Ishikawa (cell line): ENCODE measurements at regions not wholly inside any gene's neighbourhood (a gene's known extent, or its start where the extent isn't known, plus 50 kb on each side); places are given as distances from the start of the nearest gene placed in this dataset.

Source experiments
- EGR1 ChIP-seq: IDR thresholded peaks from 2 replicates; pipeline ENCODE4 v1.6.1; 2012
- EP300 ChIP-seq: IDR thresholded peaks from 2 replicates; pipeline ENCODE4 v1.6.1; 2012; ENCODE audit warnings: borderline replicate concordance
- RAD21 ChIP-seq: IDR thresholded peaks from 2 replicates; pipeline ENCODE4 v1.6.1; 2012; ENCODE audit warnings: low read depth
- ZBTB7A ChIP-seq: IDR thresholded peaks from 2 replicates; pipeline ENCODE4 v1.6.1; 2012; ENCODE audit warnings: low read depth
- TF ChIP-seq, protein P1 (sequence below): IDR thresholded peaks from 2 replicates; pipeline ENCODE4 v1.6.1; 2012; ENCODE audit warnings: low read depth, mild to moderate bottlenecking

DNA sequence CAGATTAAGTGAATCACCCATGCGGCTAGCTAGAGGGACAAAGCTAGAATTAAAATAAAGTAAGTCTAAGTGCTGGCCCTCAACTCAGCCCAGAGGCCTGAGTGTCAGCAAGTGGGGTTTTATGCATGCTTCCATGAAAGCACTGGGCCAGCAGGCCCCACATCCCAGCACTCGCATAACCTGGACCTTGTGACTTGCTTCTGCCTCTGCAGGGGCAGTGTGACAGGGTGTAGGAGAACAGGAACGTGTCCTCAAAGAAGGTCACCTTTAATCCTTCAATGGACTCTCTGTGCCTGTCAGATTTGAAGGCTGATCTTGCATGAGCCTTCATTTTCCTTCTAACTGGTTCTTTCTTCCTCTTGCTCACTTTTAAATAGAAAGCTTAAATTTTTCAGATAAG, 183.4 kb downstream of the ALDH8A1 start:
- TF ChIP-seq EP300 = no peak
- TF ChIP-seq, protein P1, sequence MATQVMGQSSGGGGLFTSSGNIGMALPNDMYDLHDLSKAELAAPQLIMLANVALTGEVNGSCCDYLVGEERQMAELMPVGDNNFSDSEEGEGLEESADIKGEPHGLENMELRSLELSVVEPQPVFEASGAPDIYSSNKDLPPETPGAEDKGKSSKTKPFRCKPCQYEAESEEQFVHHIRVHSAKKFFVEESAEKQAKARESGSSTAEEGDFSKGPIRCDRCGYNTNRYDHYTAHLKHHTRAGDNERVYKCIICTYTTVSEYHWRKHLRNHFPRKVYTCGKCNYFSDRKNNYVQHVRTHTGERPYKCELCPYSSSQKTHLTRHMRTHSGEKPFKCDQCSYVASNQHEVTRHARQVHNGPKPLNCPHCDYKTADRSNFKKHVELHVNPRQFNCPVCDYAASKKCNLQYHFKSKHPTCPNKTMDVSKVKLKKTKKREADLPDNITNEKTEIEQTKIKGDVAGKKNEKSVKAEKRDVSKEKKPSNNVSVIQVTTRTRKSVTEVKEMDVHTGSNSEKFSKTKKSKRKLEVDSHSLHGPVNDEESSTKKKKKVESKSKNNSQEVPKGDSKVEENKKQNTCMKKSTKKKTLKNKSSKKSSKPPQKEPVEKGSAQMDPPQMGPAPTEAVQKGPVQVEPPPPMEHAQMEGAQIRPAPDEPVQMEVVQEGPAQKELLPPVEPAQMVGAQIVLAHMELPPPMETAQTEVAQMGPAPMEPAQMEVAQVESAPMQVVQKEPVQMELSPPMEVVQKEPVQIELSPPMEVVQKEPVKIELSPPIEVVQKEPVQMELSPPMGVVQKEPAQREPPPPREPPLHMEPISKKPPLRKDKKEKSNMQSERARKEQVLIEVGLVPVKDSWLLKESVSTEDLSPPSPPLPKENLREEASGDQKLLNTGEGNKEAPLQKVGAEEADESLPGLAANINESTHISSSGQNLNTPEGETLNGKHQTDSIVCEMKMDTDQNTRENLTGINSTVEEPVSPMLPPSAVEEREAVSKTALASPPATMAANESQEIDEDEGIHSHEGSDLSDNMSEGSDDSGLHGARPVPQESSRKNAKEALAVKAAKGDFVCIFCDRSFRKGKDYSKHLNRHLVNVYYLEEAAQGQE = no peak
- TF ChIP-seq ZBTB7A = no peak
- no peak for TF ChIP-seq RAD21
- TF ChIP-seq EGR1 = no peak
